Stimulated activated effector memory CD8-positive, alpha-beta T cell treated with anti-CD3 and anti-CD28 coated beads, Interleukin-12 subunit alpha, Interleukin-12 subunit beta, amount 100 ng/mL, for 72 hours (primary cell): ENCODE measurements at regions not wholly inside any gene's neighbourhood (a gene's known extent, or its start where the extent isn't known, plus 50 kb on each side); places are given as distances from the start of the nearest gene placed in this dataset.
A peak's percentile ranks its signal among the peaks of the same experiment; 100 is the strongest.

ENCODE experiments used
- ATAC-seq: fragments of 150-1000 bp; cut with Tn5 transposase; 2 replicates; pipeline ENCODE4 v1.10.0; 2021
- DNase-seq, 2 donors: peaks; one replicate each; pipeline ENCODE4 v3.0.0; 2021 to 2022; ENCODE audit warnings: low spot score in 2 of 2
- H3K27ac Mint-ChIP-seq: one replicate; pipeline ENCODE4 v1.8.0; 2022; ENCODE audit warnings: mild to moderate bottlenecking, mixed read lengths
- H3K36me3 Mint-ChIP-seq: one replicate; pipeline ENCODE4 v1.8.0; 2022; ENCODE audit warnings: mild to moderate bottlenecking, mixed read lengths
- H3K4me1 Mint-ChIP-seq: one replicate; pipeline ENCODE4 v1.8.0; 2022; ENCODE audit warnings: mixed read lengths
- H3K4me3 Mint-ChIP-seq: one replicate; pipeline ENCODE4 v1.8.0; 2022; ENCODE audit warnings: mild to moderate bottlenecking, mixed read lengths
- H3K9me3 Mint-ChIP-seq: one replicate; pipeline ENCODE4 v1.8.0; 2022; ENCODE audit warnings: mixed read lengths

DNA sequence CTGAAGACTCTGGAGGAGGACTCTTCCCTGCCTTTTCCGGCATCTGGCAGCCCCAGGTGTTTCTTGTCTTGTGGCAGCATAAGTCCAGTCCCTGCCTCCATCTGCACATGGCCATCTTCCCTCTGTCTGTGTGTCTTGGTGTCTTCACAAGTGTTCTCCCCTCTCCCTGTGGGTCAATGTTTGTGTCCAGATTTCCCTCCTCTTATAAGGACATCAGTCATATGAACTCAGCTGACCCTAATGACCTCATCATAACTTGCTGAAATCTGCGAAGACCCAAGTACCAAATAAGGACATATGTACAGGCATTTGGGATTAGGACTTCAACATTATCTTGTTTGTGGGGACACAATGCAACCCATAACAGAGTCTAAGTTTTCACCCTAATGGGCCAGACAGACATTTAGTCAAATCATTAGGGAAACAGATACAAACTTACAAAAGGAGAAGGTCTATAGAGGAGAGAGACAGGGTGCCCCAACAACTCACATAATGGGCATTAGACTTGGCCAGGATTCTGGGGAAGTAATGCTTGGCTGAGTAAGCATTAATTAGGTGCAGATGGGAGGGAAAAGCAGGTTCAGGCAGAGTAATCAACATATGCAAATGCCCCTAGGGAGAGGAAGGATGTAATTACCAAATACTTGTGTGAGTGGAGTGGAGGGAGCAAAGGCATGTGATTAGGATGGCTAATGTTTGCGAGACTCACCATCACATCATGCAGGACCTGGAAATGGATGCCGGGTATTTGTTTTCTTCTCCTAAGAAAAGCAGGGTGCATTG, 372.8 kb upstream of the TBL1XR1 start:
- peaks cover 3% of the 10 kb centered on the region for H3K9me3 Mint-ChIP-seq
- no peaks in the 10 kb centered on the region for H3K36me3 Mint-ChIP-seq
- DNase-seq (no peak), ATAC-seq (no peak)
- H3K27ac Mint-ChIP-seq, result no peak overlapping the region
- H3K4me1 Mint-ChIP-seq, result no peaks in the 10 kb centered on the region
- H3K4me3 Mint-ChIP-seq, result no peak overlapping the region

DNA sequence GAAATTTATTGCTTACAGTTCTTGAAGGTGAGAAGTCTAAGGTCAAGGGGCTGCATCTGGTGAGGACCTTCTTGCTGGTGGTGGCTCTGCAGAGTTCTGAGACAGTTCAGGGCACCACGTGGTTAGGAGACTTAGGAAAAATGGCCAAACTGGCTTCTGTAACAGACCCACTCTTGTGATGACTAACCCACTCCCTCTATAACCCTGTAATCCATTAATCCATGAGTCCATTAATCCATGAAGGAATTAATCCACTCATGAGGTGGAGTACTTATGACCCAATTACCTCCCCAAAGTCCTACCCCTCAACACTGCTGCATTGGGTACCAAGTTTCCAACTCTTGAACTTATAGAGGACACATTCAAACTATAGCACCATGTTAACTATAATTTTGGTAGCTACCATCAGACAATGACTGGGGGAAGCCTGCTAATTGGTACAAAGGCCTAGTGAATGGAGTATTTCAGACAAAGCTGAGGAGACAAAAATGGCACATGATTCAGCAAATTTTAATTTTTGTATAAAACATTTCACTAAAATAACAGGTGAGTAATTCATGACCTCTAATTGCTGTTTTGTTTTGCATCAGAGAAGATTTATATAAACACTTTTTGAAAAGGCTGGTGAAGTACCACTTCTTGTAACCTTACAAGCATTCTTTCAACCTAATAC, 374.1 kb upstream of the TBL1XR1 start:
- Mint-ChIP-seq H3K27ac (no peak overlapping the region), H3K4me3 (no peak overlapping the region), H3K9me3 (peaks cover 3% of the 10 kb centered on the region), H3K36me3 (no peaks in the 10 kb centered on the region), H3K4me1 (no peaks in the 10 kb centered on the region)
- DNase-seq, result no peak
- ATAC-seq, result no peak

DNA sequence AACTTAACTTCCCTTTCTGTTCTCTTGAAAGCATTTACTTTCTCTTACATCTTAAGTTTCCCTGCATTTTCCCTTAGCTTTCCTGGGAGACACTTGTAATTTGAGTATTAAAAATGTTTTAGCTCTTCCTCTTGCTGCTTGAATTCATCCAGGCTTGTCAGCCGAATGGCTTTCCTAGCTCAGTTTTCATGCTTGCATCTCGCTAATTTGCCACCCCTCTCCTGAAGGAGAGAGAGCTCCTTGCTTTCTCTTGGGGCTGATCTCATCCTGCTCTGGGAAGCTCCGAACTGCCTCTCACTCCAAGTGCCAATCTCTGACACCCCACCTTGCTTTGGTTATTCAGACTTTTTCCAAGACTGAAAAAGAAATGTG, 374.6 kb upstream of the TBL1XR1 start:
- no peak for ATAC-seq
- DNase-seq, result no peak
- Mint-ChIP-seq H3K9me3 (peaks cover 3% of the 10 kb centered on the region), H3K36me3 (no peaks in the 10 kb centered on the region), H3K27ac (no peak overlapping the region), H3K4me3 (no peak overlapping the region), H3K4me1 (no peaks in the 10 kb centered on the region)

DNA sequence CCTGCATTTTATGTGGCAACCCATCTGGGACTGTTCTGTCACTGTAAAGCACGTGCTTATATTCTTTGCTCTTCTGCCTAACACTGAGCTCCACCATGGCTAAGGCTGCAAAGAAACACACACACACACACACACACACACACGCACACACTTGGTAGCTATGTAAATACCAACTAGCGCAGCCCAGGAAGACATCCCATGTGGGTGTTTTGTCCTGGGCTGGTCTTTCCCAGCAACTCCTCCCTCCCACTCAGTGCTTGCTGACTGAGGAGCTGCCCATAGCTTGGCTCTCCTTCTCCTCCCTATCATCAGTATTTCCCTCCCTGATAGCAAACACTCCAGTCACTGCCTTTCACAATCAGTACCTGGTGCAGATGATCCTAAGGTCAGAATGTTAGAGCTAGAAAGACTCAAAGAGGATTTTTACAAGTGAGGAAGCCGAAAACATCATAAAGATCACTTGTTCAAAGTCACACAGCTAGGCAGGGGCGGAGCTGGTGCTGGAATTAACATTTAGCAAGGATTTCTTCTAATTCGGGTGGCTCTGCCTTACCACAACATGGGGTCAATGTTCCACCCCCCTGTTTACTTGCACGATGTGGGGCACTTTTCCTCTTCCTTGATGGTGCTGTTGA, 377.1 kb upstream of the TBL1XR1 start:
- Mint-ChIP-seq H3K9me3 (peaks cover 3% of the 10 kb centered on the region), H3K4me1 (no peaks in the 10 kb centered on the region), H3K36me3 (no peaks in the 10 kb centered on the region), H3K4me3 (no peak overlapping the region), H3K27ac (no peak overlapping the region)
- ATAC-seq (no peak), DNase-seq (no peak)

DNA sequence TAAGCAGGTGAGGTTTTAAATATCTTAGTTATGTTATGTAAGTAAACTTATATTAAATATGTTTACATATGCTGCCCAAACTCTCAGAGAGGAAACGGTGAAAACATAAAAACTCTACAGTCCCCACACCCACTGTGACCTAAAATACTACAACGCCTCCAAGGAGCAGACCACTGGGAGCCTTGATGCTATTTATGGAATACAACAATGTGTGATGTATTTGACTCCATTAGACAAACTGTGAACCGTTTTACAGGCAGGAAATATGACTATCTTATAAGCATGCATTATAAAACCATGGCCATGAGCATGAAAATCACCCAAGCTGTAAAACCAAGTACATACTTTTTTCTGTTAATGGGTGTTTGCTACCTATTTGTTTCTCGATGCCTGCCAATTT, 379.5 kb upstream of the TBL1XR1 start:
- no peak for DNase-seq
- Mint-ChIP-seq H3K27ac (no peak overlapping the region), H3K4me3 (no peak overlapping the region), H3K4me1 (no peaks in the 10 kb centered on the region), H3K36me3 (no peaks in the 10 kb centered on the region), H3K9me3 (peaks cover 3% of the 10 kb centered on the region)
- ATAC-seq, result no peak

DNA sequence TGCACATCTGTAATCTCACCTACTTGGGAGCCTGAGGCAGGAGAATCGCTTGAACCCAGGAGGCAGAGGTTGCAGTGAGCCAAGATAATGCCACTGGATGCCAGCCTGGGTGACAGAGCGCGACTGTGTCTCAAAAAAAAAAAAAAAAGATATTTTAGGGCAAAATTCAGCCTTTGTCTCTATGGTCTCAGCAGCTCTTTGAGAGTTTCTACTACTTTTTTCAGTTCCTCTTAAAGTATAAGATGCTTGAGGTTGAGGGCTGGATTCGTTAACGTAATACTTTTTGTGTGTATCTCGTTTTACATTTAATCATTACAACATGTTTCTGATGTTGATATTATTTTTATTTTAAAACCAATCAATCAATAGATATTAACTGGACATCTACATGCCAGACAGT, 381.2 kb upstream of the TBL1XR1 start:
- peaks cover 2% of the 10 kb centered on the region for H3K9me3 Mint-ChIP-seq
- DNase-seq (no peak), ATAC-seq (no peak)
- no peak overlapping the region for H3K4me3 Mint-ChIP-seq
- H3K27ac Mint-ChIP-seq, result no peak overlapping the region
- H3K4me1 Mint-ChIP-seq, result no peaks in the 10 kb centered on the region
- H3K36me3 Mint-ChIP-seq, result no peaks in the 10 kb centered on the region

DNA sequence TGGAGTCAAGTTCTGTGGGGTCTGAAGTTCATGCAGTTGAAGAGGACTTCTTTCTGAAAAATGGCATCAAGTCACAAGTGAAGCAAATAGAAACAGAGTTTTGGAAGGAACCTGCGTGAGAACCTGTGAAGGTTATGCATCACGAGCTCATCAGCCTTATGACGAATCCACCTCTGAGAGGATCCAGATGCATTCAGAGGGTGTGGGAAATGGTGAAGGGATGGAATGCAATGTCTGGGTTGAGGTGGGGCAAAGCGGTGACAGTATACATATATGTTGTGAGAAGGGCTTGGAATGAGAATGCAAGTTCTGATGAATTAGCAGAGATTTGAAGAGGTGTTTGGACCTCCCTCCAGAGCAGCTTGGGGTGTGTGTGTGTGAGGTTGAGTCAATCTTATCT, 382.1 kb upstream of the TBL1XR1 start:
- no peak overlapping the region for H3K4me3 Mint-ChIP-seq
- DNase-seq (no peak), ATAC-seq (no peak)
- no peaks in the 10 kb centered on the region for H3K36me3 Mint-ChIP-seq
- H3K4me1 Mint-ChIP-seq, result no peaks in the 10 kb centered on the region
- H3K9me3 Mint-ChIP-seq, result peaks cover 2% of the 10 kb centered on the region
- H3K27ac Mint-ChIP-seq, result no peak overlapping the region

DNA sequence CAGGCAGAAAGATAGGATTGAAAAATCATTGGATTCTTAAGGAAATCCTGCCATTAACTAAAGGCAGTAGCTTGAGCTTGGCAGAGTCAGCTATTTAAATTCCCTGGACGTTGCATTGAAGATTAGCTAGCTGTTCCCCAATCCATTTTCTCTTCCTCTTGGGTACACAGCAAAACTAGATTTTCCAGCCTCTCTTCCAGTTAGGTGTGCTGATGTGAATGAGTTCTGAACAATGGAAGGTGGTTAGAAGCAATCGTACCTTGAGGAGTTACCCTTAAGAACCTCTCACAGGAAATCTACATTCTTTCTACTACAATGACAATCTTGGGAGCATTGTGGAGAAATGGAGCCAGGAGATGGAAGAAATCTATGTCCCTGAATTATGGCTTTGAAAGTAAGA, 383.2 kb upstream of the TBL1XR1 start:
- ATAC-seq (no peak), DNase-seq (no peak)
- no peak overlapping the region for H3K4me3 Mint-ChIP-seq
- no peaks in the 10 kb centered on the region for H3K4me1 Mint-ChIP-seq
- H3K27ac Mint-ChIP-seq, result no peak overlapping the region
- no peaks in the 10 kb centered on the region for H3K36me3 Mint-ChIP-seq
- H3K9me3 Mint-ChIP-seq, result peaks cover 2% of the 10 kb centered on the region

DNA sequence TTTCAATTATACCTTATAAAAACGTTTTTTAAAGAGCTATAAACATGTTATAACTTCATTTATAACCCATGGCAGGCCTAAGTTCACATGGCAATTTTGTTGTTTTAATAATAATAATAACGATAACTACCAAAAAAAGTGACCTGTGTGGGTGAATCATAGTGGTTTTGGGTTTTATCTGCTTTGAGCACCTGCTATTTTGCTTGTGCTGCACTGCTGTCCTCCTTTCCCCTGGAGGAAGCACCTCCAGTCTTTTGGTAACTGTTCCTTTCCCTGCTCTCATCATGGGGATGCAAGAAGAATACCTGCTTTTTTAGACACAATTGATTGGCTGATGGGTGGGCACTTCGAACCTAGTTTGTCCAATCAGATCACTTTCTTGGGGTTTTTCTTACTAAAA, 388.0 kb upstream of the TBL1XR1 start:
- peaks cover 2% of the 10 kb centered on the region for H3K9me3 Mint-ChIP-seq
- peaks cover 8% of the 10 kb centered on the region for H3K4me1 Mint-ChIP-seq
- no peak overlapping the region for H3K27ac Mint-ChIP-seq
- no peaks in the 10 kb centered on the region for H3K36me3 Mint-ChIP-seq
- no peak overlapping the region for H3K4me3 Mint-ChIP-seq
- DNase-seq (no peak), ATAC-seq (no peak)

DNA sequence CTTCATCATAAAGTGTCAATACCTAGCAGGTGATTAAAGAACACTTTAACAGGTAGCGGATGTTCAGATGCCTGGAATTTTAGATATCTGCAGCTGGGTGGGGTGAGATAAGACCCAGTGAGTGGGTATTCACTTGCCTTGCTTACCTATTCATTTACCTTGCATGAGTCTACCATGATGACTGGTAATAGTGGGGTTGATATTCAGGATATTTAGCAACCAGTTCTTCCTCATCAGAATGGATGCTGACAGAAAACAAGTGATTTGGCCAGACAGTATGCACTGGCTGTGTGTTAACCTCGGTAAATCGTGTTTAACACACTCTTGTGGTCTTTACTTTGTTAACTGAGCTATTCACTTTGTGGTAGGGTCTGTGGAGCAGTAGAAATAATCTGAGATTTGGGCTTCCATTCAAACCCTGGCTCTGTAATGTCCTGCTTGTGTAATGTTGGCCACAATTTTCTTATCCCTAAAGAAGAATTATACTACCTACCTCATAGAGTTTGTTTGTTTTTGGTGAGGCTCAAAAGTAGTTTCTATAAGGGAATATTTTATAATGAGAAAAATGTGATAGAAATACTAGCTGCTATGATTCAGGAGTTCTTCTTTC, 391.9 kb upstream of the TBL1XR1 start:
- H3K4me1 Mint-ChIP-seq, result peaks cover 30% of the 10 kb centered on the region
- no peaks in the 10 kb centered on the region for H3K36me3 Mint-ChIP-seq
- DNase-seq (no peak), ATAC-seq (no peak)
- no peaks in the 10 kb centered on the region for H3K9me3 Mint-ChIP-seq
- no peak overlapping the region for H3K27ac Mint-ChIP-seq
- H3K4me3 Mint-ChIP-seq, result no peak overlapping the region

DNA sequence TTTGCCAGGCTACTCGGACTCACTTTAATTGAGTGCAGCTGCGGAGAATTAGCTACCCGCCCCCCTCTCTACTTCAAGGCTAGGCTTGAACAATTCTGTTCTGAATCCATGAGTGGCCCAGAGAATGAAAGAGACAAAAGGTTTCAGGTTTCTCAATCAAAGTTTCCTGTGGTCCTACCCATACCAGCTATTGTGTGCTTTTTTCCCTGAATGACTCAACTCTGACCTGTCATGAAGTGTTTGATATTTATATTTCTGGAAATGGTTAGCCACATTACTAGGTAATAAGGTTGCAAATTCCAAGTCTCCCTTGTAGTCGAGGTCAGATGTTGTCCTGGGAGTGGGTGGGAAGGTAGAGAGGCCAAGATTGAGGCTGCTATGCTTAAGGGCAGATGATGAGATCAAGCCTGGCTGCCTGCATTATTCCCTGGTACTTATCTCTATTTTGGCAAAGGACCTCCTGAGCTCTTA, 392.7 kb upstream of the TBL1XR1 start:
- no peak for DNase-seq
- H3K27ac Mint-ChIP-seq, result no peak overlapping the region
- H3K4me3 Mint-ChIP-seq, result no peak overlapping the region
- peaks cover 30% of the 10 kb centered on the region for H3K4me1 Mint-ChIP-seq
- H3K9me3 Mint-ChIP-seq, result no peaks in the 10 kb centered on the region
- ATAC-seq, result peak; percentile 94
- no peaks in the 10 kb centered on the region for H3K36me3 Mint-ChIP-seq

DNA sequence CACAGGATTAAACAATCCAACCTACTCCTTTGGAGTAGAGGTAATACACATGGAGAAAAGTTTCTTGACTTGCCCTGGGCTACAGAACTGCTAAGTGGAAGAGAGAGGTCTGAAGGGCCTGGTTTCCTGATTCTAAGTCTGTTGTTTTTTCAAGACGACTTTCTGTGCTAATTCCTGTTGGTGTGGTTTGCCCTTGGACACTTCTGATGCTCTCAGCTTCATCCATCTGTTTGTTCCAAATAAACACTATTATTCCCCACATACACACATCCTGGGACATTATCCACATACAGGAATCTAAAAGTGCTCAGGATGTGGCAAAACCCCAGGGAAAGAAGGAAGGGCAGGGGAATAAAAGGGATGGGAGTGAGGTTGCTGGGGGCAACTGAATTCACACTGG, 393.5 kb upstream of the TBL1XR1 start:
- DNase-seq, result no peak
- Mint-ChIP-seq H3K4me3 (no peak overlapping the region), H3K27ac (peak overlapping the region; percentile 77), H3K36me3 (no peaks in the 10 kb centered on the region), H3K9me3 (no peaks in the 10 kb centered on the region), H3K4me1 (peaks cover 35% of the 10 kb centered on the region)
- ATAC-seq, result no peak

DNA sequence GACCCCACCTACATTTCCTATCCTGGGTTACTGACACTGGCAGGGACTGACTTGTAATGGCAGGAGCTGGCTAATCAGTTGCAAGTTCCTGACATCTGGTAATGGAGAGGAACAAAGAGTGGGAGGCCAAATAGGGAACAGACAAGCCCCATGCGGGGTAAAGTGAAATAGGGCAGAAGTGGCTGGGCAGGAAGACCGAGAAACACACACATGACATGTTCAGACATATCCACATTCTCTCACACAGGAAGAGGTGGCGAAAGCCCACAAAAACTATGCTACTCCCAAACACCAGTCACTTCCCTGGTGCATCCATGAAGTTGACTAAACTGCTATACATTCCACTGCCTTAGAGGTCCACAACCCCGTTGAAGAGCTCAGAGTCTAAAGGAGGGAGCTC, 394.1 kb upstream of the TBL1XR1 start:
- Mint-ChIP-seq H3K4me1 (peaks cover 40% of the 10 kb centered on the region), H3K4me3 (no peak overlapping the region), H3K27ac (peak overlapping the region; percentile 77), H3K36me3 (no peaks in the 10 kb centered on the region), H3K9me3 (no peaks in the 10 kb centered on the region)
- ATAC-seq (no peak), DNase-seq (no peak)

DNA sequence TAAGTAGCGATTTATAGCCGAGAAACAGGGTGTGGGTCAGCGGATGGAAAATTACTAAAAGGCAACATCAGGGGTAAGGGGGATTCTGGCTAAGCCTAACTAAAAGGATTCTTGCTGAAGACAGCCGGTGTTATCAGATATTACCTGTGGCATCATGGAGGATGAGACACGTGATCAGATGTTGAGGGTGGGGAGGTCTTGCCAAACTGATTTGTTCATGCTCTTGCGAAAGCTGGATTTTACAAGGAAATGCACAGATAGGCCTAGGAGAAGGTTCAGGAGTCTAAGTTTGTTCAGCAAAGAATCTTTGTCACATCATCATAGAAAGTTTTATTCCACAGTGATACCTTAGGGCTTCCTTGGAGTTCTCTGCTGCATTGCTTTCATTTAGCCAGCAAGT, 396.8 kb upstream of the TBL1XR1 start:
- peaks cover 63% of the 10 kb centered on the region for H3K4me1 Mint-ChIP-seq
- DNase-seq (no peak), ATAC-seq (no peak)

DNA sequence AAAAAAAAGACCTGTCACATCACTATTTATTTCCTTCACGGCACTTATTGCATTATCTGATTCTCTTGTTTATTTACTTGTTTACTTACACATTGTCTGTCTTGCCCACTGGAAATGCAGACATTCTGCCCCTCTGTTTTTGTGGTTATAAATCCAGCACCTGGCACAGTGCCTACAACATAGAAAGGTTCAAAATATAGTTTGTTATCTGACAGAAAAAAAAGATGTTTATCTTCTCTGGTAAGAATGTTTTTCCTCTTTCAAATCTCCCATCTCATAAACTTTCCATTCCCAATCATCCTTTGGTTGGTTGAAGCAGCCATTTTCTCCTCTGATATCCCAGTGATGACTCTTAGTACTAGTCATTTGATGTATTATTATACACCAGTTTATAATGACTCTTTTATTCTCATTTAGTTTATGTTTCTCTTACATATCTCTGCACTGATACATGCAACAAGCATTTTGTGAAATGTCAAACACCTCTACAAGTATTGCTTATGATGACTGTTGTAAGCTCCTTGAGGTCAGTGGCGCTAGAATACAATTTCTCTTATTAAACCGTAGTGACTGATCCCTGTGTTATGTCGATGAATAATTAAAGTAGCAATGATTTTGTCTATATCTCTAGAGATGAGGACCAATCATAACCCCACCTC, 398.4 kb upstream of the TBL1XR1 start:
- Mint-ChIP-seq H3K27ac (no peak overlapping the region), H3K4me1 (peaks cover 63% of the 10 kb centered on the region), H3K36me3 (no peaks in the 10 kb centered on the region), H3K4me3 (no peak overlapping the region), H3K9me3 (no peaks in the 10 kb centered on the region)
- ATAC-seq (no peak), DNase-seq (no peak)

More for the DNA sequence above, 396.8 kb upstream of the TBL1XR1 start:
- no peaks in the 10 kb centered on the region for H3K9me3 Mint-ChIP-seq
- H3K4me3 Mint-ChIP-seq, result no peak overlapping the region
- H3K36me3 Mint-ChIP-seq, result no peaks in the 10 kb centered on the region
- no peak overlapping the region for H3K27ac Mint-ChIP-seq
